IMR-90 (cell line): ENCODE measurements at regions not wholly inside any gene's neighbourhood (a gene's known extent, or its start where the extent isn't known, plus 50 kb on each side); places are given as distances from the start of the nearest gene placed in this dataset.

Experiments
- ATAC-seq: fragments of 200-7000 bp; cut with Tn5 transposase; 2 replicates; pipeline ENCODE4 v1.9.1; 2020; ENCODE audit warnings: low read depth, mild to moderate bottlenecking, moderate library complexity
- BruUV-seq: library from RNA; stranded (reverse); fragments of 400-500 nt; replicated peaks from 2 replicates; lab custom pipeline; 2021; lab: Mats Ljungman, UMichigan
- CTCF ChIA-PET: fragments of 300-600 bp; formaldehyde crosslinking; extraction: SDS; loops from one replicate; lab custom pipeline; 2021; ENCODE audit warnings: antibody characterized with exemption; lab: Yijun Ruan, JAX
- POLR2A ChIA-PET: fragments of 300-600 bp; sonication (Branson Sonifier 250); formaldehyde crosslinking; loops from one replicate; lab custom pipeline; 2022; ENCODE audit warnings: antibody characterized with exemption; ENCODE audit not compliant: unreplicated experiment; lab: Charles Lee
- DNase-seq: peaks from one replicate; pipeline ENCODE4 v3.0.0; 2013
- H2AFZ ChIP-seq: replicated peaks from 2 replicates; pipeline ENCODE3; 2013; ENCODE audit warnings: low read length, mild to moderate bottlenecking; ENCODE audit not compliant: poor library complexity
- H2AK5ac ChIP-seq: 2 replicates; pipeline ENCODE4 v1.6.1; 2013; ENCODE audit warnings: low read depth, low read length, inconsistent platforms
- H2AK9ac ChIP-seq: replicated peaks from 2 replicates; pipeline ENCODE3; 2013; ENCODE audit warnings: mild to moderate bottlenecking, low read depth, low read length, moderate library complexity; ENCODE audit not compliant: poor library complexity
- H2BK120ac ChIP-seq: 2 replicates; pipeline ENCODE4 v1.6.1; 2013; ENCODE audit warnings: low read depth, low read length, inconsistent platforms
- H2BK15ac ChIP-seq: 3 replicates; pipeline ENCODE4 v1.6.1; 2013; ENCODE audit warnings: low read depth, low read length, inconsistent platforms
- H2BK20ac ChIP-seq: 2 replicates; pipeline ENCODE4 v1.6.1; 2013; ENCODE audit warnings: low read depth, mild to moderate bottlenecking, inconsistent platforms, low read length, moderate library complexity
- H2BK5ac ChIP-seq: 2 replicates; pipeline ENCODE4 v1.6.1; 2013; ENCODE audit warnings: mild to moderate bottlenecking, low read depth, low read length, inconsistent platforms; ENCODE audit not compliant: poor library complexity, severe bottlenecking
- H3K14ac ChIP-seq: replicated peaks from 2 replicates; pipeline ENCODE4 v1.6.1; 2013; ENCODE audit warnings: low read depth, low read length, inconsistent platforms
- H3K18ac ChIP-seq: 2 replicates; pipeline ENCODE4 v1.6.1; 2013; ENCODE audit warnings: low read depth, low read length, control low read depth
- H3K23ac ChIP-seq: 2 replicates; pipeline ENCODE4 v1.6.1; 2013; ENCODE audit warnings: low read depth, low read length, inconsistent platforms
- H3K27ac ChIP-seq: 2 replicates; pipeline ENCODE4 v1.5.1; 2013; ENCODE audit warnings: mild to moderate bottlenecking, control low read depth, low read length; ENCODE audit not compliant: insufficient read depth
- H3K27me3 ChIP-seq: 2 replicates; pipeline ENCODE4 v1.6.1; 2013; ENCODE audit warnings: low read length; ENCODE audit not compliant: control insufficient read depth, insufficient read depth
- H3K36me3 ChIP-seq: 2 replicates; pipeline ENCODE4 v1.6.1; 2013; ENCODE audit warnings: low read length, mixed read lengths; ENCODE audit not compliant: control insufficient read depth, insufficient read depth
- H3K4ac ChIP-seq: 2 replicates; pipeline ENCODE4 v1.6.1; 2013; ENCODE audit warnings: low read depth, low read length, inconsistent platforms
- H3K4me1 ChIP-seq: 2 replicates; pipeline ENCODE4 v1.6.1; 2013; ENCODE audit warnings: low read length, mixed read lengths; ENCODE audit not compliant: control insufficient read depth, insufficient read depth
- H3K4me2 ChIP-seq: 2 replicates; pipeline ENCODE4 v1.6.1; 2013; ENCODE audit warnings: low read depth, mild to moderate bottlenecking, control low read depth, low read length, moderate library complexity
- H3K4me3 ChIP-seq: 2 replicates; pipeline ENCODE4 v1.5.1; 2013; ENCODE audit warnings: low read depth, mild to moderate bottlenecking, control low read depth, low read length, moderate library complexity; ENCODE audit not compliant: insufficient read depth
- H3K56ac ChIP-seq: 2 replicates; pipeline ENCODE4 v1.6.1; 2013; ENCODE audit warnings: low read length, inconsistent platforms; ENCODE audit not compliant: insufficient read depth; ENCODE audit errors: extremely low read depth
- H3K79me1 ChIP-seq, 2 experiments: 2 replicates each; pipeline ENCODE4 v1.6.1; 2013; ENCODE audit warnings: low read length in 2 of 2, inconsistent platforms in 1 of 2, low read depth in 1 of 2
- H3K9ac ChIP-seq: 2 replicates; pipeline ENCODE4 v1.6.1; 2013; ENCODE audit warnings: low read depth, low read length, control low read depth
- H3K9me1 ChIP-seq: 2 replicates; pipeline ENCODE4 v1.6.1; 2013; ENCODE audit warnings: low read length, inconsistent platforms; ENCODE audit not compliant: insufficient read depth
- H3K9me3 ChIP-seq: 2 replicates; pipeline ENCODE4 v1.6.1; 2013; ENCODE audit warnings: low read length; ENCODE audit not compliant: control insufficient read depth, insufficient read depth
- H4K20me1 ChIP-seq: 2 replicates; pipeline ENCODE4 v1.6.1; 2013; ENCODE audit warnings: low read length, inconsistent platforms; ENCODE audit not compliant: insufficient read depth
- H4K5ac ChIP-seq: 2 replicates; pipeline ENCODE4 v1.6.1; 2013; ENCODE audit warnings: mild to moderate bottlenecking, low read depth, low read length, control low read depth
- H4K8ac ChIP-seq, 2 experiments: 2 replicates each; pipeline ENCODE4 v1.6.1; 2013; ENCODE audit warnings: low read depth in 2 of 2, low read length in 2 of 2, control low read depth in 1 of 2, inconsistent platforms in 1 of 2
- H4K91ac ChIP-seq: 2 replicates; pipeline ENCODE4 v1.6.1; 2013; ENCODE audit warnings: low read depth, low read length, inconsistent platforms; ENCODE audit not compliant: insufficient read depth
- BHLHE40 ChIP-seq: fragments of 150-350 bp; IDR thresholded peaks from 2 replicates; pipeline ENCODE4 v1.6.1; 2016; ENCODE audit warnings: mild to moderate bottlenecking, low read depth, low read length
- CEBPB ChIP-seq: IDR thresholded peaks from 2 replicates; pipeline ENCODE4 v1.6.1; 2012; ENCODE audit warnings: low read depth, low read length, improper control_type of control experiment
- CHD1 ChIP-seq: IDR thresholded peaks from 2 replicates; pipeline ENCODE4 v1.6.1; 2012; ENCODE audit warnings: low read depth, low read length, improper control_type of control experiment
- FOS ChIP-seq: fragments of 150-350 bp; IDR thresholded peaks from 2 replicates; pipeline ENCODE4 v1.6.1; 2016; ENCODE audit warnings: low read depth, low read length
- MAFK ChIP-seq: IDR thresholded peaks from 2 replicates; pipeline ENCODE4 v1.6.1; 2012; ENCODE audit warnings: low read depth, low read length, improper control_type of control experiment
- MAZ ChIP-seq: IDR thresholded peaks from 2 replicates; pipeline ENCODE4 v1.6.1; 2012; ENCODE audit warnings: low read depth, mild to moderate bottlenecking, low read length, improper control_type of control experiment, moderate library complexity, borderline replicate concordance
- MXI1 ChIP-seq: IDR thresholded peaks from 2 replicates; pipeline ENCODE4 v1.6.1; 2012; ENCODE audit warnings: low read depth, mild to moderate bottlenecking, low read length, moderate library complexity, borderline replicate concordance
- NFE2L2 ChIP-seq: fragments of 150-350 bp; IDR thresholded peaks from 2 replicates; pipeline ENCODE4 v1.6.1; 2016; ENCODE audit warnings: low read depth, mild to moderate bottlenecking, low read length
- RAD21 ChIP-seq: IDR thresholded peaks from 2 replicates; pipeline ENCODE4 v1.6.1; 2012; ENCODE audit warnings: low read length, improper control_type of control experiment
- RCOR1 ChIP-seq: IDR thresholded peaks from 2 replicates; pipeline ENCODE4 v1.6.1; 2012; ENCODE audit warnings: mild to moderate bottlenecking, low read length, improper control_type of control experiment; ENCODE audit not compliant: insufficient replicate concordance
- RFX5 ChIP-seq: IDR thresholded peaks from 2 replicates; pipeline ENCODE4 v1.8.0; 2012; ENCODE audit warnings: low read depth, mild to moderate bottlenecking, low read length, moderate library complexity
- SMC3 ChIP-seq: fragments of 150-350 bp; IDR thresholded peaks from 2 replicates; pipeline ENCODE4 v1.6.1; 2016; ENCODE audit warnings: low read depth, mild to moderate bottlenecking, antibody characterized with exemption, low read length, moderate library complexity
- WGBS, 2 experiments: methylation state at CpG; one replicate each; pipeline versions ENCODE4 v1.1.5 to v1.1.7; 2013; ENCODE audit warnings: missing lambda C conversion rate in 2 of 2; ENCODE audit not compliant: insufficient read length in 1 of 2; ENCODE audit errors: extremely low coverage in 2 of 2; 5-methylcytosine and 5-hydroxymethylcytosine counted together
- dilution Hi-C: fragments of 300-500 bp; cut with HindIII; formaldehyde crosslinking; loops from one replicate; pipeline ENCODE4 v1.14.3; 2018; ENCODE audit warnings: low sequenced_read_pairs; ENCODE audit not compliant: unreplicated experiment
- in situ Hi-C: fragments of 300-500 bp; cut with MboI; formaldehyde crosslinking; loops from 3 replicates; pipeline ENCODE4 v1.14.3; 2019; ENCODE audit warnings: low sequenced_read_pairs, inconsistent platforms, mixed read lengths
- intact Hi-C: fragments of 100-400 bp; cut with micrococcal nuclease; formaldehyde crosslinking; loops from 2 replicates; pipeline ENCODE4 v1.10.0; 2022
- TF ChIP-seq, protein P1 (sequence below): fragments of 150-350 bp; IDR thresholded peaks from 2 replicates; pipeline ENCODE4 v1.6.1; 2017; ENCODE audit warnings: mild to moderate bottlenecking, antibody characterized with exemption, low read length, low read depth
- TF ChIP-seq, protein P2 (sequence below): conservative IDR thresholded peaks from 2 replicates; pipeline ENCODE4 v1.5.1; 2012; ENCODE audit warnings: mild to moderate bottlenecking, low read depth, low read length, improper control_type of control experiment
- TF ChIP-seq, protein P3 (sequence below): fragments of 150-350 bp; IDR thresholded peaks from 2 replicates; pipeline ENCODE4 v1.6.1; 2016; ENCODE audit warnings: low read depth, mild to moderate bottlenecking, low read length, moderate library complexity, borderline replicate concordance

DNA sequence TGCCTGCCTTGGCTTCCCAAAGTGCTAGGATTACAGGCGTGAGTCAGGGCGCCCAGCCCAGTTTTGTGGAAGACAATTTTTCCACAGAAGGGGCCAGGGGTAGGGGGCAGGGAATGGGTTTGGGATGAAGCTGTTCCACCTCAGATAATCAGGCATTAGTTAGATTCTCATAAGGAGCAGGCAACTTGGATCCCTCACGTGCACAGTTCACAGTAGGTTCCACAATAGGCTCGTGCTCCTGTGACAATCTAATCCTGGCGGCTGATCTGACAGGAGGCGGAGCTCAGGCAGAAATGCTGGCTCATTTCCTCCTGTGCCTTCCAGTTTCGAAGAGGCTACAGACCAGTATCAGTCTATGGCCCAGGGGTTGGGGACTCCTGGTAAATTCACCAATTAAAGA lies 491.6 kb upstream of the AADAT start:
- CTCF ChIA-PET: no interaction called here

More for the DNA sequence above, 491.6 kb upstream of the AADAT start:
- Histone ChIP-seq H2BK120ac (no peak overlapping the region), H3K9ac (no peak overlapping the region), H4K5ac (no peak overlapping the region), H3K4me1 (no peaks in the 10 kb centered on the region), H4K91ac (no peak overlapping the region), H3K4ac (no peak overlapping the region), H3K14ac (no peak overlapping the region), H3K23ac (no peak overlapping the region), H3K4me2 (no peak overlapping the region), H3K56ac (no peak overlapping the region), H2BK20ac (no peak overlapping the region), H3K18ac (no peak overlapping the region), H3K27ac (no peak overlapping the region), H4K20me1 (no peaks in the 10 kb centered on the region), H2AK9ac (no peak overlapping the region), H2BK5ac (no peak overlapping the region), H3K4me3 (no peak overlapping the region), H2BK15ac (no peak overlapping the region), H3K79me1 (no peaks in the 10 kb centered on the region), H3K9me1 (no peaks in the 10 kb centered on the region), H2AFZ (no peak overlapping the region), H3K36me3 (no peaks in the 10 kb centered on the region), H3K27me3 (no peaks in the 10 kb centered on the region), H3K9me3 (peaks cover 14% of the 10 kb centered on the region), H4K8ac (no peak overlapping the region), H2AK5ac (no peak overlapping the region)
- intact Hi-C loops (no loop called here), in situ Hi-C loops (no loop called here), dilution Hi-C loops (no loop called here)
- POLR2A ChIA-PET: no interaction called here
- WGBS, 2 experiments: 25% methylated on average over 4 of the region's 7 CpGs; no CpG with 5 or more reads in 1 of the 2 experiments
- ATAC-seq (no peak), DNase-seq (no peak)
- TF ChIP-seq CEBPB (no peak), NFE2L2 (no peak), MAZ (no peak), BHLHE40 (no peak), FOS (no peak), MAFK (no peak), SMC3 (no peak), RAD21 (no peak), RFX5 (no peak), CHD1 (no peak), RCOR1 (no peak), MXI1 (no peak)
- TF ChIP-seq, protein P1, sequence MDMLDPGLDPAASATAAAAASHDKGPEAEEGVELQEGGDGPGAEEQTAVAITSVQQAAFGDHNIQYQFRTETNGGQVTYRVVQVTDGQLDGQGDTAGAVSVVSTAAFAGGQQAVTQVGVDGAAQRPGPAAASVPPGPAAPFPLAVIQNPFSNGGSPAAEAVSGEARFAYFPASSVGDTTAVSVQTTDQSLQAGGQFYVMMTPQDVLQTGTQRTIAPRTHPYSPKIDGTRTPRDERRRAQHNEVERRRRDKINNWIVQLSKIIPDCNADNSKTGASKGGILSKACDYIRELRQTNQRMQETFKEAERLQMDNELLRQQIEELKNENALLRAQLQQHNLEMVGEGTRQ: no peak
- TF ChIP-seq, protein P2, sequence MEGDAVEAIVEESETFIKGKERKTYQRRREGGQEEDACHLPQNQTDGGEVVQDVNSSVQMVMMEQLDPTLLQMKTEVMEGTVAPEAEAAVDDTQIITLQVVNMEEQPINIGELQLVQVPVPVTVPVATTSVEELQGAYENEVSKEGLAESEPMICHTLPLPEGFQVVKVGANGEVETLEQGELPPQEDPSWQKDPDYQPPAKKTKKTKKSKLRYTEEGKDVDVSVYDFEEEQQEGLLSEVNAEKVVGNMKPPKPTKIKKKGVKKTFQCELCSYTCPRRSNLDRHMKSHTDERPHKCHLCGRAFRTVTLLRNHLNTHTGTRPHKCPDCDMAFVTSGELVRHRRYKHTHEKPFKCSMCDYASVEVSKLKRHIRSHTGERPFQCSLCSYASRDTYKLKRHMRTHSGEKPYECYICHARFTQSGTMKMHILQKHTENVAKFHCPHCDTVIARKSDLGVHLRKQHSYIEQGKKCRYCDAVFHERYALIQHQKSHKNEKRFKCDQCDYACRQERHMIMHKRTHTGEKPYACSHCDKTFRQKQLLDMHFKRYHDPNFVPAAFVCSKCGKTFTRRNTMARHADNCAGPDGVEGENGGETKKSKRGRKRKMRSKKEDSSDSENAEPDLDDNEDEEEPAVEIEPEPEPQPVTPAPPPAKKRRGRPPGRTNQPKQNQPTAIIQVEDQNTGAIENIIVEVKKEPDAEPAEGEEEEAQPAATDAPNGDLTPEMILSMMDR: no peak
- TF ChIP-seq, protein P3, sequence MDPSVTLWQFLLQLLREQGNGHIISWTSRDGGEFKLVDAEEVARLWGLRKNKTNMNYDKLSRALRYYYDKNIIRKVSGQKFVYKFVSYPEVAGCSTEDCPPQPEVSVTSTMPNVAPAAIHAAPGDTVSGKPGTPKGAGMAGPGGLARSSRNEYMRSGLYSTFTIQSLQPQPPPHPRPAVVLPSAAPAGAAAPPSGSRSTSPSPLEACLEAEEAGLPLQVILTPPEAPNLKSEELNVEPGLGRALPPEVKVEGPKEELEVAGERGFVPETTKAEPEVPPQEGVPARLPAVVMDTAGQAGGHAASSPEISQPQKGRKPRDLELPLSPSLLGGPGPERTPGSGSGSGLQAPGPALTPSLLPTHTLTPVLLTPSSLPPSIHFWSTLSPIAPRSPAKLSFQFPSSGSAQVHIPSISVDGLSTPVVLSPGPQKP: no peak
- no TSS peak for BruUV-seq
